ENCODE measurements at regions not wholly inside any gene's neighbourhood (a gene's known extent, or its start where the extent isn't known, plus 50 kb on each side); places are given as distances from the start of the nearest gene placed in this dataset.
"Not testable (repeated sequence)": the region's sequence is repeated elsewhere in the genome, so short reads cannot be mapped to it uniquely, and the experiment has no call there.

- no peaks in the 10 kb centered on the region for H3K36me3 Mint-ChIP-seq (ENCODE audit: insufficient read depth)
- H3K27me3 Mint-ChIP-seq (ENCODE audit: low read depth): peaks cover 3% of the 10 kb centered on the region
- ATAC-seq (no peak), DNase-seq (no peak)
- no peak overlapping the region for H3K4me3 Mint-ChIP-seq
- peaks cover 3% of the 10 kb centered on the region for H3K9me3 Mint-ChIP-seq
- H3K4me1 Mint-ChIP-seq (ENCODE audit: low read depth): peaks cover 2% of the 10 kb centered on the region
Observed at GRCh38 chr3:61483997-61484396, 77.4 kb upstream of the PTPRG start.

- DNase-seq (no peak), ATAC-seq (no peak)
- H3K4me3 Mint-ChIP-seq: no peak overlapping the region
- H3K4me1 Mint-ChIP-seq (ENCODE audit: low read depth): no peaks in the 10 kb centered on the region
- peaks cover 3% of the 10 kb centered on the region for H3K9me3 Mint-ChIP-seq
- H3K27me3 Mint-ChIP-seq (ENCODE audit: low read depth): no peaks in the 10 kb centered on the region
- H3K36me3 Mint-ChIP-seq (ENCODE audit: insufficient read depth): no peaks in the 10 kb centered on the region
Observed at GRCh38 chr3:61493339-61493738, 68.0 kb upstream of the PTPRG start.

- not testable (repeated sequence) for ATAC-seq; H3K36me3 Mint-ChIP-seq (ENCODE audit: insufficient read depth); H3K27me3 Mint-ChIP-seq (ENCODE audit: low read depth); H3K9me3 Mint-ChIP-seq; DNase-seq; H3K4me3 Mint-ChIP-seq; H3K4me1 Mint-ChIP-seq (ENCODE audit: low read depth)
Observed at GRCh38 chr3:61494309-61494708, 67.1 kb upstream of the PTPRG start.

- H3K4me3 Mint-ChIP-seq: no peak overlapping the region
- H3K36me3 Mint-ChIP-seq (ENCODE audit: insufficient read depth): no peaks in the 10 kb centered on the region
- DNase-seq: no peak
- H3K9me3 Mint-ChIP-seq: peaks cover 8% of the 10 kb centered on the region
- H3K27me3 Mint-ChIP-seq (ENCODE audit: low read depth): no peaks in the 10 kb centered on the region
- H3K4me1 Mint-ChIP-seq (ENCODE audit: low read depth): no peaks in the 10 kb centered on the region
- no peak for ATAC-seq
Observed at GRCh38 chr3:61497463-61497862, 63.9 kb upstream of the PTPRG start.

GRCh38 chr3:61505197-61505596 lies 56.2 kb upstream of the PTPRG start:
- Mint-ChIP-seq H3K4me1 (ENCODE audit: low read depth) (no peaks in the 10 kb centered on the region), H3K27me3 (ENCODE audit: low read depth) (no peaks in the 10 kb centered on the region), H3K4me3 (no peak overlapping the region), H3K9me3 (peaks cover 8% of the 10 kb centered on the region), H3K36me3 (ENCODE audit: insufficient read depth) (no peaks in the 10 kb centered on the region)
- no peak for DNase-seq
- no peak for ATAC-seq

GRCh38 chr3:61507946-61508345 lies 53.4 kb upstream of the PTPRG start:
- Mint-ChIP-seq H3K36me3 (ENCODE audit: insufficient read depth) (no peaks in the 10 kb centered on the region), H3K4me3 (no peak overlapping the region), H3K9me3 (no peaks in the 10 kb centered on the region), H3K27me3 (ENCODE audit: low read depth) (no peaks in the 10 kb centered on the region), H3K4me1 (ENCODE audit: low read depth) (no peaks in the 10 kb centered on the region)
- DNase-seq (no peak), ATAC-seq (no peak)
